HUES6 (cell line): ENCODE measurements at regions not wholly inside any gene's neighbourhood (a gene's known extent, or its start where the extent isn't known, plus 50 kb on each side); places are given as distances from the start of the nearest gene placed in this dataset.

Experiments used
- H3K27ac ChIP-seq: 2 replicates; pipeline ENCODE4 v1.7.0; 2013; ENCODE audit warnings: low read depth, mild to moderate bottlenecking, low read length, inconsistent platforms
- H3K27me3 ChIP-seq: 2 replicates; pipeline ENCODE4 v1.6.1; 2013; ENCODE audit warnings: low read length; ENCODE audit not compliant: control insufficient read depth, insufficient read depth
- H3K36me3 ChIP-seq: 2 replicates; pipeline ENCODE4 v1.6.1; 2013; ENCODE audit warnings: low read length; ENCODE audit not compliant: control insufficient read depth, insufficient read depth
- H3K4me1 ChIP-seq: 2 replicates; pipeline ENCODE4 v1.6.1; 2013; ENCODE audit warnings: low read length; ENCODE audit not compliant: control insufficient read depth, insufficient read depth
- H3K4me3 ChIP-seq: 2 replicates; pipeline ENCODE4 v1.5.1; 2013; ENCODE audit warnings: low read depth, low read length
- H3K9ac ChIP-seq: one replicate; pipeline ENCODE4 v1.6.1; 2013; ENCODE audit warnings: mild to moderate bottlenecking, low read length
- H3K9me3 ChIP-seq: 2 replicates; pipeline ENCODE4 v1.6.1; 2013; ENCODE audit warnings: low read depth, low read length; ENCODE audit not compliant: control insufficient read depth, insufficient read depth

DNA sequence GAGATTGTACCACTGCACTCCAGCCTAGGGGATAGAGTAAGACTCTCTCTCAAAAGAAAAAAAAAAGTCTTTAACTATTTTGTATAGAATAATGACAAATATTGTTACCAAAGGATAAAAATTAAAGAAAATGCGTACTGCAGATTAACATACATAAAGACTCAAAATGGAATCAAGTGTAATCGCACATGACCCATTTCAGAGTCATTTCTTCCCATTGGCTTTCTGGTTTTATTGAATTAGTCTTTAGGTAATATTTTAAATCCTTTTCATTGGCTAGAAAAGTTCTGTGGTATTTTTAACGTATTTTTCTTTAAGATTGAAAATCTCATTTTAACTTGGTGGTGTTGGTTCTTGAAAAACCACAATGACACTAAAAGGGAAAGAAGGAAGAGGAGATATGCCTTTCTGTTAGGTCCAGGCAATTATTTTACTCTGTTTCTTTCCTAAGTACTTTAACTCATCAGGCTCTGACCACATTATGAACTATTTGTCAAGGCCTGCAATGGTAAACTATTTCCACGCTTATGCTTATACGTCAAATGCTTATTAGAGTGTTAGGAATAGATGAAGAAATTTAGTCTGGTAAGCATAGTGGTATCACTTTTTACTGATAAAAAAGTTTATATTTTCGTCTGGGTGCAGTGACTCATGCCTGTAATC, 52.3 kb downstream of the PLEKHG1 start:
- no peak overlapping the region for H3K27ac ChIP-seq
- no peaks in the 10 kb centered on the region for H3K36me3 ChIP-seq
- H3K9me3 ChIP-seq = no peaks in the 10 kb centered on the region
- no peak overlapping the region for H3K9ac ChIP-seq
- no peak overlapping the region for H3K4me3 ChIP-seq
- no peaks in the 10 kb centered on the region for H3K27me3 ChIP-seq
- peaks cover 3% of the 10 kb centered on the region; the same call in 1 of the 2 replicates for H3K4me1 ChIP-seq

DNA sequence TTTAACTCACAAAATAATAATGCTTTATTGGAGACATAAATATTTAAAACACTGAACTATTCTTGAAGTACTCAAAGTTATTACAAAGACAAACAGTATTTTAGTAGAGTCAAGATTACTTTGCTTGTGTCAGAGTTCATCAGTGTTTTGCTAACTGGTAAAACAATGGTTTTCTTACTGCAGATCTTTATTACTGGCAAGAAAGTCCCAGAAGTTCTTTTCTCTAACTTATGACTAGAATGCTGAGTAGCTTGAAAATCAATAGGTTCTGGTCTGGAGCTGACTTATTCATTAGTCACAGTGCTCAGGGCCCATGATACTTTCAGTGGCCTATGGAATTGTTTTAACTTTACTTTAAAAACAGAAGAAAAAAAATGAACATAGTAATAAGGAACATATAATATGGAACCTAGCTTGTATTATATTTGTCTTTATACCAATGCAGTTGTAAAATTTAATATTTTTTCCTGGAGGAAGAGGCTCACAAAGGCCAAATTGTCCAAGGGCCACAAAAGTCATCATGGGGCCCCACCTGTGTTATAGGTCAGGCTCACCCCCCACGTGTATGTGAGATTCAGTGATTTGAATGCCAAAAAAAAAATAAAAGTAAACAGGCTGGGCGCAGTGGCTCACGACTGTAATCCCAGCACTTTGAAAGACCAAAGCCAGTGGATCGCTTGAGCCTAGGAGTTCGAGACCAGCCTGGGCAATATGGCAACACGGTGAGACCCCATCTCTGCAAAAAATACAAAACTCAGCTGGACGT, 53.3 kb downstream of the PLEKHG1 start:
- no peaks in the 10 kb centered on the region for H3K9me3 ChIP-seq
- H3K27me3 ChIP-seq = no peaks in the 10 kb centered on the region
- no peak overlapping the region for H3K27ac ChIP-seq
- no peaks in the 10 kb centered on the region for H3K4me1 ChIP-seq
- H3K9ac ChIP-seq = no peak overlapping the region
- H3K36me3 ChIP-seq = no peaks in the 10 kb centered on the region
- no peak overlapping the region for H3K4me3 ChIP-seq

GRCh38 chr6:150654608-150655007, 54.9 kb downstream of the PLEKHG1 start:
- Histone ChIP-seq H3K36me3 (no peaks in the 10 kb centered on the region), H3K4me1 (no peaks in the 10 kb centered on the region), H3K4me3 (no peak overlapping the region), H3K9ac (no peak overlapping the region), H3K27ac (no peak overlapping the region), H3K9me3 (no peaks in the 10 kb centered on the region), H3K27me3 (no peaks in the 10 kb centered on the region)

DNA sequence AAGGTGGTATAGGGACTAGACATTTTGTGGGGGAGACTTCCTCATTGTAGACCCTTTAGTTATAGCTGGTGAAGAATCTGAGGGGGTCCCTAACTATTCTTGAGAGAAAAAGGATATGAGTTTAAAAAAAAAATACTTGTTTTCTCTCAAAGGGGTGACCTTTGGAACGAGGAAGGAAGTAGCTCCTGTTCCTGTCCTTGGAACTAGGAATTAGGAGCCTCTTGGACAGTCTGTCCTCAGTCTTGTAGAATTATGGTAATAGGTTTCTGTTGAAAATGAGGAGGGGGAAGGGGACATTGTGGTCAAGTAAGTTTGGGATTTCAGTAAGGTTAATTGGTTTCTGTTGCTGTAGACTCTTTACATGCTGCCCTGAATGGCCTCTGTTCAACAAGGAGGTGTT, 56.5 kb downstream of the PLEKHG1 start:
- Histone ChIP-seq H3K9me3 (no peaks in the 10 kb centered on the region), H3K4me3 (no peak overlapping the region), H3K4me1 (no peaks in the 10 kb centered on the region), H3K27me3 (no peaks in the 10 kb centered on the region), H3K36me3 (no peaks in the 10 kb centered on the region), H3K9ac (no peak overlapping the region), H3K27ac (no peak overlapping the region)

DNA sequence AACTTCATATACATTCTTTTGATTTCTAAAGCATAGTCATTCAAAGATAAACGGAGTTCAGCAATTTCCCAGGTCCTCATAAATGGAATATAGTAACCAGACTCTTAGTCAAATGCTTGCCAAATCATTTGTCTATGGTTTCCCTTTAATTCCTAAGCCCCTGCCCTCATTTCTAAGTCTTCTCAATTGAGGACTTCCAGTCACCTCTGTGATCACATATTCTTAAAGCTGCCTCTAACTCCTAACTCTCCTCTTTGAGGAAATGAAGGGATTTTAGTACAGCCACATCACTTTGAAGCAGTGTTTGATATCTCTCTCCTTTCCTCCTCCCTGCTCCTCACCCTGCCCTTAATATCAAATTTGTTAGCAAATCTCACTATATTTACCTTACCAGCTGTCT, 58.7 kb downstream of the PLEKHG1 start:
- Histone ChIP-seq H3K27me3 (no peaks in the 10 kb centered on the region), H3K4me3 (no peak overlapping the region), H3K9ac (no peak overlapping the region), H3K27ac (no peak overlapping the region), H3K36me3 (no peaks in the 10 kb centered on the region), H3K9me3 (no peaks in the 10 kb centered on the region), H3K4me1 (no peaks in the 10 kb centered on the region)

DNA sequence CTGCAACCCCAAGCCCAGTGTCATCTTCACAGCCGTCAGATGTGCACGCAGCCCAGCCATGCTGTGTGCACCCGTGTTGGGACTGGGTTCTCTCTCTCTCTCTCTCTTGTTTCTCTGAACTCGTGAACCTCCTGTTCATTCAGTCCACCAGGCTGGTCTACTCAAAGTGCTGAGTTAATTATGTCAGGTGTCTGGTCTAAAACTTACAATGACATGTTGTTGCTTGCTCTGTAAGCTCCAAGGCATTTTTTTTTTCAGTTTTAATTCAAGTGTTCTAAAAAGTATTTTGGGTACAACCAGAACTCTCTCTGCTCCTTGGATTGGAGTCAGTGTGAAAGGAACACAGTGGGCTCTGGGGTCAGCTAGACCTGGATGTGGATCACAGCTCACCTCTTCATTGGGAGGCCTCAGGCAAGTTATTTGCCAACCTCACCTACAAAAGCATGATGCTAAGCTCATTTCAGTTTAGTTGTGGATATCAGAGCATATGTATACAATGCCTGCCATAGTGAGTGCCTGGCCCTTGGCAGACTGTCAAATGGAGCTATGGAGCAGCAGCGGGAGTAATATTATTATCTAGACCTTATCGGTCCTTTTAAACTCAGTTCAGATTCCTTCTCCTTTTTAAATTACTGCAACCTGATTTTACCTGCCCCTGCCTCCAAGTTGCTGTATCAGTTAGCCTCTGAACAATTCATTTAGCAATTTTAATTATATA, 59.5 kb downstream of the PLEKHG1 start:
- Histone ChIP-seq H3K9ac (no peak overlapping the region), H3K27ac (no peak overlapping the region), H3K9me3 (no peaks in the 10 kb centered on the region), H3K4me3 (no peak overlapping the region), H3K36me3 (no peaks in the 10 kb centered on the region), H3K4me1 (no peaks in the 10 kb centered on the region), H3K27me3 (no peaks in the 10 kb centered on the region)

GRCh38 chr6:150661216-150662007, 61.7 kb downstream of the PLEKHG1 start:
- no peak overlapping the region for H3K27ac ChIP-seq
- no peaks in the 10 kb centered on the region for H3K36me3 ChIP-seq
- no peaks in the 10 kb centered on the region for H3K4me1 ChIP-seq
- no peak overlapping the region for H3K9ac ChIP-seq
- 0 out of 2 replicates have a peak, but pooled peaks cover under 1% of the 10 kb centered on the region for H3K9me3 ChIP-seq
- no peak overlapping the region for H3K4me3 ChIP-seq
- H3K27me3 ChIP-seq = no peaks in the 10 kb centered on the region

- H3K4me3 ChIP-seq = no peak overlapping the region
- no peaks in the 10 kb centered on the region for H3K27me3 ChIP-seq
- no peak overlapping the region for H3K27ac ChIP-seq
- no peaks in the 10 kb centered on the region for H3K4me1 ChIP-seq
- 0 out of 2 replicates have a peak, but pooled peaks cover 2% of the 10 kb centered on the region for H3K9me3 ChIP-seq
- no peak overlapping the region for H3K9ac ChIP-seq
- H3K36me3 ChIP-seq = no peaks in the 10 kb centered on the region
Measured at GRCh38 chr6:150662814-150663213, 63.1 kb downstream of the PLEKHG1 start.

- no peaks in the 10 kb centered on the region for H3K27me3 ChIP-seq
- H3K4me3 ChIP-seq = no peak overlapping the region
- 0 out of 2 replicates have a peak, but pooled peaks cover 2% of the 10 kb centered on the region for H3K9me3 ChIP-seq
- no peak overlapping the region for H3K27ac ChIP-seq
- no peaks in the 10 kb centered on the region for H3K36me3 ChIP-seq
- no peak overlapping the region for H3K9ac ChIP-seq
- 0 out of 2 replicates have a peak, but pooled peaks cover 2% of the 10 kb centered on the region for H3K4me1 ChIP-seq
Measured at GRCh38 chr6:150664091-150664490, 64.4 kb downstream of the PLEKHG1 start.

GRCh38 chr6:150666071-150666470, 66.4 kb downstream of the PLEKHG1 start:
- Histone ChIP-seq H3K27me3 (no peaks in the 10 kb centered on the region), H3K9ac (no peak overlapping the region), H3K27ac (no peak overlapping the region), H3K4me3 (no peak overlapping the region), H3K36me3 (no peaks in the 10 kb centered on the region), H3K4me1 (0 out of 2 replicates have a peak, but pooled peaks cover 2% of the 10 kb centered on the region), H3K9me3 (0 out of 2 replicates have a peak, but pooled peaks cover 2% of the 10 kb centered on the region)
